ENCODE measurements at regions not wholly inside any gene's neighbourhood (a gene's known extent, or its start where the extent isn't known, plus 50 kb on each side); places are given as distances from the start of the nearest gene placed in this dataset.

- TF ChIP-seq, protein P1, sequence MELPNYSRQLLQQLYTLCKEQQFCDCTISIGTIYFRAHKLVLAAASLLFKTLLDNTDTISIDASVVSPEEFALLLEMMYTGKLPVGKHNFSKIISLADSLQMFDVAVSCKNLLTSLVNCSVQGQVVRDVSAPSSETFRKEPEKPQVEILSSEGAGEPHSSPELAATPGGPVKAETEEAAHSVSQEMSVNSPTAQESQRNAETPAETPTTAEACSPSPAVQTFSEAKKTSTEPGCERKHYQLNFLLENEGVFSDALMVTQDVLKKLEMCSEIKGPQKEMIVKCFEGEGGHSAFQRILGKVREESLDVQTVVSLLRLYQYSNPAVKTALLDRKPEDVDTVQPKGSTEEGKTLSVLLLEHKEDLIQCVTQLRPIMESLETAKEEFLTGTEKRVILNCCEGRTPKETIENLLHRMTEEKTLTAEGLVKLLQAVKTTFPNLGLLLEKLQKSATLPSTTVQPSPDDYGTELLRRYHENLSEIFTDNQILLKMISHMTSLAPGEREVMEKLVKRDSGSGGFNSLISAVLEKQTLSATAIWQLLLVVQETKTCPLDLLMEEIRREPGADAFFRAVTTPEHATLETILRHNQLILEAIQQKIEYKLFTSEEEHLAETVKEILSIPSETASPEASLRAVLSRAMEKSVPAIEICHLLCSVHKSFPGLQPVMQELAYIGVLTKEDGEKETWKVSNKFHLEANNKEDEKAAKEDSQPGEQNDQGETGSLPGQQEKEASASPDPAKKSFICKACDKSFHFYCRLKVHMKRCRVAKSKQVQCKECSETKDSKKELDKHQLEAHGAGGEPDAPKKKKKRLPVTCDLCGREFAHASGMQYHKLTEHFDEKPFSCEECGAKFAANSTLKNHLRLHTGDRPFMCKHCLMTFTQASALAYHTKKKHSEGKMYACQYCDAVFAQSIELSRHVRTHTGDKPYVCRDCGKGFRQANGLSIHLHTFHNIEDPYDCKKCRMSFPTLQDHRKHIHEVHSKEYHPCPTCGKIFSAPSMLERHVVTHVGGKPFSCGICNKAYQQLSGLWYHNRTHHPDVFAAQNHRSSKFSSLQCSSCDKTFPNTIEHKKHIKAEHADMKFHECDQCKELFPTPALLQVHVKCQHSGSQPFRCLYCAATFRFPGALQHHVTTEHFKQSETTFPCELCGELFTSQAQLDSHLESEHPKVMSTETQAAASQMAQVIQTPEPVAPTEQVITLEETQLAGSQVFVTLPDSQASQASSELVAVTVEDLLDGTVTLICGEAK (IDR thresholded peaks at IDR 0.05): no peak
- TF ChIP-seq, protein P1 (CRISPR knock-in tag; IDR thresholded peaks at IDR 0.05): no peak
- no peak for TF ChIP-seq CC2D1A (IDR thresholded peaks at IDR 0.05)
- TF ChIP-seq TAF1 (IDR thresholded peaks at IDR 0.05; ENCODE audit: control insufficient read depth, extremely low read depth, insufficient read depth, low read length, severe bottlenecking): no peak
- TF ChIP-seq NFXL1 (CRISPR knock-in tag; IDR thresholded peaks at IDR 0.05): no peak
- TF ChIP-seq ZBTB1 (CRISPR knock-in tag; IDR thresholded peaks at IDR 0.05; ENCODE audit: borderline replicate concordance, low read depth): no peak
- TF ChIP-seq HEY1 (CRISPR knock-in tag; IDR thresholded peaks at IDR 0.05; ENCODE audit: borderline replicate concordance): no peak
- no peak for TF ChIP-seq FOXA1 (IDR thresholded peaks at IDR 0.05; ENCODE audit: borderline replicate concordance)
- TF ChIP-seq, protein P2, sequence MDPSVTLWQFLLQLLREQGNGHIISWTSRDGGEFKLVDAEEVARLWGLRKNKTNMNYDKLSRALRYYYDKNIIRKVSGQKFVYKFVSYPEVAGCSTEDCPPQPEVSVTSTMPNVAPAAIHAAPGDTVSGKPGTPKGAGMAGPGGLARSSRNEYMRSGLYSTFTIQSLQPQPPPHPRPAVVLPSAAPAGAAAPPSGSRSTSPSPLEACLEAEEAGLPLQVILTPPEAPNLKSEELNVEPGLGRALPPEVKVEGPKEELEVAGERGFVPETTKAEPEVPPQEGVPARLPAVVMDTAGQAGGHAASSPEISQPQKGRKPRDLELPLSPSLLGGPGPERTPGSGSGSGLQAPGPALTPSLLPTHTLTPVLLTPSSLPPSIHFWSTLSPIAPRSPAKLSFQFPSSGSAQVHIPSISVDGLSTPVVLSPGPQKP (CRISPR knock-in tag; IDR thresholded peaks at IDR 0.05): no peak
- TF ChIP-seq ZNF707 (CRISPR knock-in tag; conservative IDR thresholded peaks at IDR 0.05): no peak
Observed at GRCh38 chr20:9919271-9920014, 80.6 kb upstream of the PAK5 start (continued).
